Hepatocyte (in vitro differentiated cells): ENCODE measurements at regions not wholly inside any gene's neighbourhood (a gene's known extent, or its start where the extent isn't known, plus 50 kb on each side); places are given as distances from the start of the nearest gene placed in this dataset.

Experiments
- DNase-seq: peaks from one replicate; pipeline ENCODE4 v3.0.0-alpha.2; 2016; ENCODE audit warnings: low spot score
- H2AFZ ChIP-seq: fragments of 200-600 bp; sonication (generic); 2 replicates; pipeline ENCODE4 v1.6.0; 2016; ENCODE audit warnings: antibody characterized with exemption, mild to moderate bottlenecking
- H3K27ac ChIP-seq: fragments of 200-600 bp; sonication (generic); 2 replicates; pipeline ENCODE4 v1.5.1; 2016; ENCODE audit warnings: mild to moderate bottlenecking
- H3K27me3 ChIP-seq: fragments of 200-600 bp; sonication (generic); 2 replicates; pipeline ENCODE4 v1.6.1; 2016
- H3K36me3 ChIP-seq: fragments of 200-600 bp; sonication (generic); replicated peaks from 2 replicates; pipeline ENCODE4 v1.5.1; 2016; ENCODE audit warnings: low read depth; ENCODE audit not compliant: insufficient read depth
- H3K4me1 ChIP-seq: fragments of 200-600 bp; sonication (generic); 2 replicates; pipeline ENCODE4 v1.5.1; 2016; ENCODE audit warnings: mild to moderate bottlenecking, moderate library complexity; ENCODE audit not compliant: insufficient read depth
- H3K4me2 ChIP-seq: fragments of 200-600 bp; sonication (generic); 2 replicates; pipeline ENCODE4 v1.6.0; 2016
- H3K4me3 ChIP-seq: fragments of 200-600 bp; sonication (generic); 2 replicates; pipeline ENCODE4 v1.5.1; 2016; ENCODE audit warnings: mild to moderate bottlenecking
- H3K79me2 ChIP-seq: fragments of 200-600 bp; sonication (generic); 2 replicates; pipeline ENCODE4 v1.6.0; 2017; ENCODE audit warnings: mild to moderate bottlenecking
- H3K9me2 ChIP-seq: fragments of 200-600 bp; sonication (generic); replicated peaks from 2 replicates; pipeline ENCODE4 v1.6.0; 2017; ENCODE audit warnings: mild to moderate bottlenecking; ENCODE audit not compliant: insufficient read depth
- H3K9me3 ChIP-seq: fragments of 200-600 bp; sonication (generic); 2 replicates; pipeline ENCODE4 v1.5.1; 2016; ENCODE audit warnings: low read depth, mild to moderate bottlenecking
- H4K20me1 ChIP-seq: fragments of 200-600 bp; sonication (generic); 2 replicates; pipeline ENCODE4 v1.6.0; 2016; ENCODE audit warnings: mild to moderate bottlenecking; ENCODE audit not compliant: insufficient read depth, poor library complexity, severe bottlenecking
- EZH2 ChIP-seq: fragments of 200-600 bp; sonication (generic); IDR thresholded peaks from 2 replicates; pipeline ENCODE4 v1.6.1; 2016; ENCODE audit warnings: antibody characterized with exemption, mild to moderate bottlenecking, borderline replicate concordance
- EZH2phosphoT487 ChIP-seq: fragments of 200-600 bp; sonication (generic); IDR thresholded peaks from one replicate; pipeline ENCODE4 v1.6.1; 2018; ENCODE audit warnings: antibody characterized with exemption, mild to moderate bottlenecking, low read depth, moderate library complexity; ENCODE audit not compliant: unreplicated experiment, severe bottlenecking
- WGBS: methylation state at CpG from one replicate; pipeline ENCODE4 v1.1.6; 2016; ENCODE audit warnings: low lambda C conversion rate; ENCODE audit errors: missing lambda C conversion rate; 5-methylcytosine and 5-hydroxymethylcytosine counted together
- TF ChIP-seq, protein P1 (sequence below): fragments of 200-600 bp; sonication (generic); IDR thresholded peaks from 2 replicates; pipeline ENCODE4 v1.5.1; 2016; ENCODE audit warnings: antibody characterized with exemption, mild to moderate bottlenecking; ENCODE audit not compliant: poor library complexity

DNA sequence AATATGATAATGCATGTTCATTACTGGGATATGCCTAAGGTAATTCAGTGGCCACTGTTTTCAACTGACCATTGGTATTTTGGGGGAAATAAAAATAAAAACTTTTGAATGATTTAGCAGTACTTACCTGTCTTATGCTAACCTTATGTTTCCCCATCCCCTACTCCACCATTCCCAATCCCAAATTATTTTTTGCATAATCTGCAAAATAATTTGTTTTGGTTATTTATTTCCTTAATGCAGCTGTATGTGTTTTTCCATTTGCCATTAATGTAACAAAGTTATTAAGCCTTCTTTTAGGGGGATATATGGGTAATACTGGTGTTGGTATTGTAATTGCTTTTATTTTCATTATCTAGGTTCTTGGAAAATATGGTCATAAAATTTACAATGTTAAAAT, 213.9 kb upstream of the GULP1 start:
- Histone ChIP-seq H3K9me3 (no peaks in the 10 kb centered on the region), H3K36me3 (no peaks in the 10 kb centered on the region), H3K4me3 (no peak overlapping the region), H3K27ac (no peak overlapping the region), H4K20me1 (no peaks in the 10 kb centered on the region), H3K27me3 (no peaks in the 10 kb centered on the region), H3K9me2 (no peaks in the 10 kb centered on the region), H3K4me1 (no peaks in the 10 kb centered on the region), H3K4me2 (no peak overlapping the region), H3K79me2 (no peaks in the 10 kb centered on the region), H2AFZ (no peak overlapping the region)
- no peak for DNase-seq
- TF ChIP-seq EZH2 (no peak), EZH2phosphoT487 (no peak)
- TF ChIP-seq, protein P1, sequence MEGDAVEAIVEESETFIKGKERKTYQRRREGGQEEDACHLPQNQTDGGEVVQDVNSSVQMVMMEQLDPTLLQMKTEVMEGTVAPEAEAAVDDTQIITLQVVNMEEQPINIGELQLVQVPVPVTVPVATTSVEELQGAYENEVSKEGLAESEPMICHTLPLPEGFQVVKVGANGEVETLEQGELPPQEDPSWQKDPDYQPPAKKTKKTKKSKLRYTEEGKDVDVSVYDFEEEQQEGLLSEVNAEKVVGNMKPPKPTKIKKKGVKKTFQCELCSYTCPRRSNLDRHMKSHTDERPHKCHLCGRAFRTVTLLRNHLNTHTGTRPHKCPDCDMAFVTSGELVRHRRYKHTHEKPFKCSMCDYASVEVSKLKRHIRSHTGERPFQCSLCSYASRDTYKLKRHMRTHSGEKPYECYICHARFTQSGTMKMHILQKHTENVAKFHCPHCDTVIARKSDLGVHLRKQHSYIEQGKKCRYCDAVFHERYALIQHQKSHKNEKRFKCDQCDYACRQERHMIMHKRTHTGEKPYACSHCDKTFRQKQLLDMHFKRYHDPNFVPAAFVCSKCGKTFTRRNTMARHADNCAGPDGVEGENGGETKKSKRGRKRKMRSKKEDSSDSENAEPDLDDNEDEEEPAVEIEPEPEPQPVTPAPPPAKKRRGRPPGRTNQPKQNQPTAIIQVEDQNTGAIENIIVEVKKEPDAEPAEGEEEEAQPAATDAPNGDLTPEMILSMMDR, result no peak

- Histone ChIP-seq H4K20me1 (no peaks in the 10 kb centered on the region), H3K36me3 (no peaks in the 10 kb centered on the region), H3K9me3 (no peaks in the 10 kb centered on the region), H3K4me2 (no peak overlapping the region), H3K27ac (no peak overlapping the region), H3K4me1 (no peaks in the 10 kb centered on the region), H3K27me3 (no peaks in the 10 kb centered on the region), H2AFZ (no peak overlapping the region), H3K79me2 (no peaks in the 10 kb centered on the region), H3K4me3 (no peak overlapping the region), H3K9me2 (no peaks in the 10 kb centered on the region)
- TF ChIP-seq EZH2 (no peak), EZH2phosphoT487 (no peak)
- TF ChIP-seq, protein P1, result no peak
- WGBS, result 85% methylated on average over 4 of the region's 4 CpGs
- DNase-seq, result no peak
Measured at GRCh38 chr2:188078534-188078933, 213.1 kb upstream of the GULP1 start.

- H3K9me2 ChIP-seq, result no peaks in the 10 kb centered on the region
- H3K4me1 ChIP-seq, result no peaks in the 10 kb centered on the region
- H4K20me1 ChIP-seq, result no peaks in the 10 kb centered on the region
- H2AFZ ChIP-seq, result no peak overlapping the region
- no peak overlapping the region for H3K4me3 ChIP-seq
- H3K4me2 ChIP-seq, result no peak overlapping the region
- H3K36me3 ChIP-seq, result no peaks in the 10 kb centered on the region
- no peak overlapping the region for H3K27ac ChIP-seq
- 69% methylated on average over 1 of the region's 1 CpG for WGBS
- H3K9me3 ChIP-seq, result no peaks in the 10 kb centered on the region
- no peaks in the 10 kb centered on the region for H3K27me3 ChIP-seq
- TF ChIP-seq EZH2, result no peak
- TF ChIP-seq EZH2phosphoT487, result no peak
- TF ChIP-seq, protein P1, result no peak
- H3K79me2 ChIP-seq, result no peaks in the 10 kb centered on the region
- DNase-seq, result no peak
Measured at GRCh38 chr2:188079196-188079595, 212.5 kb upstream of the GULP1 start.

DNA sequence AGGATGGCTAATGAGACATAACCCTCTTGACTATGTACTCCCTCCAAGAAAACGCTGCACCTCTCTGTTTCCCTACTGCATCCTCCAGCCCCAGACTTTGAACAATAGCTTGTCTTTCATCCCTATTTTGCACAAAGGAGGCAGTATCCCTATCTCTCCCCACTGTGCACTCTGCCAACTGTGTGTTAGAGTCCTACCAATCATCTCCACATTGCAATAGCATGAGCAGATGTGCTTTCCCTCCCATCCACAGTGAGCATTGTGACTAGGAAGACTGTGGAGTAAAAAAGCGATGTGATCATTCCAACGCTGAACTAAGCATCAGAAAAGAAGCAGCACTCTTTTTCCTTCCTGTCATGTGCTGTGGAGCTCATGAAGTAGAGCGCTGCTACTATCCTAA, 206.3 kb upstream of the GULP1 start:
- no peak overlapping the region for H3K4me2 ChIP-seq
- WGBS, result 73% methylated on average over 4 of the region's 4 CpGs
- no peaks in the 10 kb centered on the region for H4K20me1 ChIP-seq
- no peaks in the 10 kb centered on the region for H3K36me3 ChIP-seq
- H2AFZ ChIP-seq, result no peak overlapping the region
- TF ChIP-seq EZH2 (no peak), EZH2phosphoT487 (no peak)
- TF ChIP-seq, protein P1, result no peak
- no peaks in the 10 kb centered on the region for H3K79me2 ChIP-seq
- no peaks in the 10 kb centered on the region for H3K4me1 ChIP-seq
- no peak overlapping the region for H3K27ac ChIP-seq
- no peak for DNase-seq
- H3K4me3 ChIP-seq, result no peak overlapping the region
- H3K9me3 ChIP-seq, result peaks cover 11% of the 10 kb centered on the region
- no peaks in the 10 kb centered on the region for H3K9me2 ChIP-seq
- H3K27me3 ChIP-seq, result no peaks in the 10 kb centered on the region
